HepG2 (cell line): ENCODE measurements at regions not wholly inside any gene's neighbourhood (a gene's known extent, or its start where the extent isn't known, plus 50 kb on each side); places are given as distances from the start of the nearest gene placed in this dataset.

Experiments
- ATAC-seq: fragments of 200-7000 bp; cut with Tn5 transposase; 3 replicates; pipeline ENCODE4 v1.9.1; 2020; ENCODE audit warnings: mild to moderate bottlenecking, moderate library complexity
- BruUV-seq: library from RNA; stranded (reverse); fragments of 400-500 nt; replicated peaks from 2 replicates; lab custom pipeline; 2021; lab: Mats Ljungman, UMichigan
- CTCF ChIA-PET: fragments of 300-600 bp; formaldehyde crosslinking; extraction: SDS; loops from one replicate; lab custom pipeline; 2021; ENCODE audit warnings: low total read pairs, inconsistent platforms, low intra/inter-chr PET ratio; lab: Yijun Ruan, JAX
- POLR2A ChIA-PET: fragments of 350-600 bp; sonication (Branson Sonifier 250); formaldehyde crosslinking; loops from one replicate; lab custom pipeline; 2020; ENCODE audit warnings: antibody characterized with exemption, inconsistent platforms; lab: Yijun Ruan, JAX
- DNase-seq: peaks from one replicate; pipeline ENCODE4 v3.0.0-alpha.2; 2015; ENCODE audit warnings: low spot score
- FAIRE-seq: peaks from 3 replicates; lab custom pipeline; 2011; peaks lifted over from hg19 to GRCh38; lab: Jason Lieb, UNC
- H2AFZ ChIP-seq: one replicate; pipeline ENCODE4 v1.6.1; 2011; ENCODE audit warnings: low read length, inconsistent platforms
- H3K27ac ChIP-seq: fragments of 300-600 bp; 3 replicates; pipeline ENCODE4 v1.8.0; 2011; ENCODE audit warnings: mixed run types, mild to moderate bottlenecking, mixed read lengths, low read length, inconsistent platforms; ENCODE audit not compliant: insufficient read depth; ENCODE audit errors: extremely low read length
- H3K27me3 ChIP-seq, 2 experiments: fragments of 200-600 bp in 1 of 2; 2 replicates in 1 of 2; 3 replicates in 1 of 2; pipeline versions ENCODE4 v1.6.0 to v1.8.0; 2011; ENCODE audit warnings: low read length in 2 of 2, mild to moderate bottlenecking in 2 of 2, moderate library complexity in 2 of 2, inconsistent platforms in 1 of 2; ENCODE audit not compliant: insufficient read depth in 2 of 2, control insufficient read depth in 1 of 2
- H3K36me3 ChIP-seq, 2 experiments: fragments of 200-600 bp in 1 of 2; replicated peaks in 1 of 2; 2 replicates in 1 of 2; 3 replicates in 1 of 2; pipeline versions ENCODE4 v1.5.1 to v1.8.0; 2011; ENCODE audit warnings: low read length in 2 of 2, inconsistent platforms in 1 of 2; ENCODE audit not compliant: insufficient read depth in 2 of 2, control insufficient read depth in 1 of 2
- H3K4me1 ChIP-seq: 2 replicates; pipeline ENCODE4 v1.5.1; 2012; ENCODE audit warnings: low read length, inconsistent platforms; ENCODE audit not compliant: insufficient read depth
- H3K4me2 ChIP-seq: 2 replicates; pipeline ENCODE4 v1.6.0; 2011; ENCODE audit warnings: low read depth, low read length, inconsistent platforms
- H3K4me3 ChIP-seq, 3 experiments: fragments of 200-600 bp in 1 of 3; sonication (generic), shearing (Covaris generic) in 1 of 3; replicated peaks in 1 of 3; 2 replicates each; pipeline ENCODE4 v1.5.1; 2011 to 2016; ENCODE audit warnings: low read length in 3 of 3, inconsistent platforms in 2 of 3, low read depth in 2 of 3, mild to moderate bottlenecking in 2 of 3, control low read depth in 1 of 3, mixed read lengths in 1 of 3; ENCODE audit not compliant: insufficient read depth in 1 of 3
- H3K79me2 ChIP-seq: one replicate; pipeline ENCODE4 v1.6.1; 2011; ENCODE audit warnings: low read length, inconsistent platforms; ENCODE audit not compliant: insufficient read depth
- H3K9ac ChIP-seq: 2 replicates; pipeline ENCODE4 v1.6.0; 2011; ENCODE audit warnings: mild to moderate bottlenecking, low read depth, low read length, inconsistent platforms; ENCODE audit not compliant: insufficient read depth
- H3K9me3 ChIP-seq: 2 replicates; pipeline ENCODE4 v1.5.1; 2012; ENCODE audit warnings: mild to moderate bottlenecking, low read length
- H4K20me1 ChIP-seq: 2 replicates; pipeline ENCODE4 v1.6.0; 2011; ENCODE audit warnings: inconsistent platforms, mild to moderate bottlenecking, low read length, moderate library complexity; ENCODE audit not compliant: insufficient read depth
- GABPA ChIP-seq, 2 experiments: IDR thresholded peaks; 2 replicates each; pipeline ENCODE4 v1.6.1; 2011 to 2016; ENCODE audit warnings: low read depth in 2 of 2, low read length in 1 of 2, missing biosample characterization in 1 of 2, missing genetic modification characterization in 1 of 2
- NR1H2 ChIP-seq: sonication (generic); formaldehyde crosslinking; IDR thresholded peaks from 2 replicates; pipeline ENCODE4 v1.8.1; 2022; ENCODE audit warnings: low read depth, missing genetic modification reagents, borderline replicate concordance
- ZNF777 ChIP-seq: sonication (generic); formaldehyde crosslinking; IDR thresholded peaks from 2 replicates; pipeline ENCODE4 v1.4.0; 2020; ENCODE audit warnings: missing genetic modification reagents
- WGBS: methylation state at CpG from one replicate; pipeline ENCODE4 v1.1.6; 2017; ENCODE audit warnings: low lambda C conversion rate; 5-methylcytosine and 5-hydroxymethylcytosine counted together
- in situ Hi-C: cut with HindIII; loops from 2 replicates; pipeline ENCODE4 v1.10.0; 2017; ENCODE audit warnings: low pct_unique_long_range_greater_than_20kb; ENCODE audit not compliant: extremely low pct_ligation_motif_present
- intact Hi-C: fragments of 100-400 bp; cut with micrococcal nuclease; formaldehyde crosslinking; loops from one replicate; pipeline ENCODE4 v1.10.0; 2022; ENCODE audit not compliant: unreplicated experiment
- TF ChIP-seq, protein P1 (sequence below): fragments of 450-650 bp; IDR thresholded peaks from 2 replicates; pipeline ENCODE4 v1.6.1; 2017; ENCODE audit warnings: mild to moderate bottlenecking
- TF ChIP-seq, protein P2 (sequence below): sonication (generic); formaldehyde crosslinking; IDR thresholded peaks from 2 replicates; pipeline ENCODE4 v1.9.0; 2021; ENCODE audit warnings: missing genetic modification reagents, mild to moderate bottlenecking, borderline replicate concordance
- TF ChIP-seq, protein P3 (sequence below): sonication (generic); formaldehyde crosslinking; IDR thresholded peaks from 2 replicates; pipeline ENCODE4 v1.8.1; 2023; ENCODE audit warnings: missing genetic modification reagents, mild to moderate bottlenecking, borderline replicate concordance

DNA sequence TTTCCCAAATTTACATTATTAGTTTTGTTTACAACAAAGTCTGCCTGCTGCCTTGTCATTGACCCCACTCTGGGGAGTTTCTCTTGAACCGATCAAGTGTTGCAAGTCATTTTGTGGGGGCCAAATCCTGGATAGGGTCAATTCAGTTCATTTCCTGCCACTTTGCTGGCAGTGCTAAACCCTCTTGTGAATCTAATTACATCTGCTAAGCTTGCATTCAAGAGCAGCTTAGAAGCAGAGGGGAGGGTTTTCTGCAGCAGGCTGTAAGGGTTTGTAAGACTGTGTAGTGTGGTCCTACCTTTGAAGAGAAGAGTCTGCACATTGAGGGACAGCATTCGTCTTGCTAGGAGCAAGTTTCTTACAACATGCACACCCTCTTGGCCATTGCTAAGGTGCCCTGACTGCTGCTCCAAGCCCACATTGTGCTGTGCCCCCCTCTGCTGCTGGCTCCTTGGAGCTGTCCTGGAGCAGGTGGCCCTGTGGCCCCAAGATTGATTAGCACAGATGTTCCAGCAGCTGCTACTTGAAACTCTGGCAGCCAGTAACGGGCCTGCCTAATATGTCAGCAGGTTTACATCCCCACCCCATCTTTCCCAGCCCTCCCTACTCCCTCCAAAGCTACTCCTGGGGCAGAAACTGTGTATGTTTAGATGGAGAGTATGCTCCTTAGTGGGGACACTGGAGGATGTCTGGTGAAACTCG lies 174.5 kb upstream of the USP9Y start:
- ATAC-seq (no peak), FAIRE-seq (no peak), DNase-seq (no peak)
- H3K27ac ChIP-seq = no peak overlapping the region
- no peak overlapping the region for H2AFZ ChIP-seq
- CTCF ChIA-PET = no interaction called here
- 0% methylated on average over 2 of the region's 4 CpGs for WGBS
- intact Hi-C loops (no loop called here), in situ Hi-C loops (no loop called here)
- BruUV-seq = no TSS peak
- H3K27me3 ChIP-seq = no peaks in the 10 kb centered on the region
- POLR2A ChIA-PET = no interaction called here
- no peaks in the 10 kb centered on the region for H3K79me2 ChIP-seq
- H3K4me3 ChIP-seq = no peak overlapping the region
- H4K20me1 ChIP-seq = no peaks in the 10 kb centered on the region
- no peaks in the 10 kb centered on the region for H3K9me3 ChIP-seq
- no peak for TF ChIP-seq NR1H2 (CRISPR knock-in tag)
- TF ChIP-seq, protein P1, sequence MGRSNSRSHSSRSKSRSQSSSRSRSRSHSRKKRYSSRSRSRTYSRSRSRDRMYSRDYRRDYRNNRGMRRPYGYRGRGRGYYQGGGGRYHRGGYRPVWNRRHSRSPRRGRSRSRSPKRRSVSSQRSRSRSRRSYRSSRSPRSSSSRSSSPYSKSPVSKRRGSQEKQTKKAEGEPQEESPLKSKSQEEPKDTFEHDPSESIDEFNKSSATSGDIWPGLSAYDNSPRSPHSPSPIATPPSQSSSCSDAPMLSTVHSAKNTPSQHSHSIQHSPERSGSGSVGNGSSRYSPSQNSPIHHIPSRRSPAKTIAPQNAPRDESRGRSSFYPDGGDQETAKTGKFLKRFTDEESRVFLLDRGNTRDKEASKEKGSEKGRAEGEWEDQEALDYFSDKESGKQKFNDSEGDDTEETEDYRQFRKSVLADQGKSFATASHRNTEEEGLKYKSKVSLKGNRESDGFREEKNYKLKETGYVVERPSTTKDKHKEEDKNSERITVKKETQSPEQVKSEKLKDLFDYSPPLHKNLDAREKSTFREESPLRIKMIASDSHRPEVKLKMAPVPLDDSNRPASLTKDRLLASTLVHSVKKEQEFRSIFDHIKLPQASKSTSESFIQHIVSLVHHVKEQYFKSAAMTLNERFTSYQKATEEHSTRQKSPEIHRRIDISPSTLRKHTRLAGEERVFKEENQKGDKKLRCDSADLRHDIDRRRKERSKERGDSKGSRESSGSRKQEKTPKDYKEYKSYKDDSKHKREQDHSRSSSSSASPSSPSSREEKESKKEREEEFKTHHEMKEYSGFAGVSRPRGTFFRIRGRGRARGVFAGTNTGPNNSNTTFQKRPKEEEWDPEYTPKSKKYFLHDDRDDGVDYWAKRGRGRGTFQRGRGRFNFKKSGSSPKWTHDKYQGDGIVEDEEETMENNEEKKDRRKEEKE = no peak
- TF ChIP-seq, protein P2, sequence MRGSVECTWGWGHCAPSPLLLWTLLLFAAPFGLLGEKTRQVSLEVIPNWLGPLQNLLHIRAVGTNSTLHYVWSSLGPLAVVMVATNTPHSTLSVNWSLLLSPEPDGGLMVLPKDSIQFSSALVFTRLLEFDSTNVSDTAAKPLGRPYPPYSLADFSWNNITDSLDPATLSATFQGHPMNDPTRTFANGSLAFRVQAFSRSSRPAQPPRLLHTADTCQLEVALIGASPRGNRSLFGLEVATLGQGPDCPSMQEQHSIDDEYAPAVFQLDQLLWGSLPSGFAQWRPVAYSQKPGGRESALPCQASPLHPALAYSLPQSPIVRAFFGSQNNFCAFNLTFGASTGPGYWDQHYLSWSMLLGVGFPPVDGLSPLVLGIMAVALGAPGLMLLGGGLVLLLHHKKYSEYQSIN (CRISPR knock-in tag) = no peak
- no peak for TF ChIP-seq GABPA (IDR thresholded peaks at IDR 0.05; ENCODE audit: low read depth, low read length)
- no peak for TF ChIP-seq GABPA (CRISPR knock-in tag; IDR thresholded peaks at IDR 0.05; ENCODE audit: low read depth)
- TF ChIP-seq, protein P3, sequence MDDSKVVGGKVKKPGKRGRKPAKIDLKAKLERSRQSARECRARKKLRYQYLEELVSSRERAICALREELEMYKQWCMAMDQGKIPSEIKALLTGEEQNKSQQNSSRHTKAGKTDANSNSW (CRISPR knock-in tag) = no peak
- TF ChIP-seq ZNF777 (CRISPR knock-in tag) = no peak
- H3K4me1 ChIP-seq = no peaks in the 10 kb centered on the region
- H3K9ac ChIP-seq = no peak overlapping the region
- H3K4me2 ChIP-seq = no peak overlapping the region
- no peaks in the 10 kb centered on the region for H3K36me3 ChIP-seq
